Activated CD4-positive, alpha-beta T cell treated with anti-CD3 and anti-CD28 coated beads, Interleukin-10, Interleukin-2, amounts not matched to agents 100 ng/mL and 50 ng/mL, durations not matched to agents 16 hours and 8 hours (primary cell): ENCODE measurements at regions not wholly inside any gene's neighbourhood (a gene's known extent, or its start where the extent isn't known, plus 50 kb on each side); places are given as distances from the start of the nearest gene placed in this dataset.

Experiments used
- DNase-seq: peaks from one replicate; pipeline ENCODE4 v3.0.0-alpha.2; 2020

- no peak for DNase-seq
These were observed 853.9 kb downstream of the SORCS3 start for GRCh38 chr10:105494944-105495343.

DNA sequence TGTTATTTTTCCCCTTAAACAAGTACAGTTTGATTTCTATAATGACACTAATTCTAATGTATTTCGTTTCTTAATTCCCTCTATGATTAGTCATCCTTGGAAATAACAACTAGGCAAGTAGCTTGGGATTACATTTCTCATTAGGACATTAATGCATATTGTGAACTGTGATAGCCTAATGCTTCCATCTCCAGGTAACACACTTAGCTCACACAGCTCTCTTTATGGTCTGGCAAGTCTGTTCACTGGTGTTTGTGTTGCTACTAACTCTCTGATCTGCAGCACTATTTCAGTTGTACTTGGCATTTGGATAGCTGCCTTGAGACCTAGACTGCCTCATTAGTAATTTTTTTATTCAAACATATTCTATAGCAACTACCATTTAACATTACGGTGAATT, 853.2 kb downstream of the SORCS3 start:
- no peak for DNase-seq

GRCh38 chr10:105473170-105473569, 832.1 kb downstream of the SORCS3 start:
- no peak for DNase-seq

- DNase-seq, result no peak
These were observed 827.7 kb downstream of the SORCS3 start for GRCh38 chr10:105468759-105469158.

DNA sequence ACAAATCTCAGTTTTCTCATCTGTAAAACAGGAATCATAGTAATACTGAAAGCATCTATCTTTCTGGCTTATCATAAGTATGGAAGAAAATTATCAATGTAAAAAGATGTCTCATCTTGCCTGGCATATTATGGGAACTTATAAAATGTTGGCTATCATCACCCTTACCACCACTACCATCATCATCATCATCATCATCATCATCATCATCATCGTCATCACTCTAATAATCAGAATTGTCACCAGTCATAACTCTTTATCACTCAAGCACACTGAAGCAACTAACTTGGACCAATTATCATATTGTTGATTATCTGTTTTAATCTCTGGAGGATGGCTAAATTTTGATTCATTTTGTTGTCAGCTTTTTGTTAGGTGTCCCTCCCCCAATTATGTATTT, 825.4 kb downstream of the SORCS3 start:
- no peak for DNase-seq

DNA sequence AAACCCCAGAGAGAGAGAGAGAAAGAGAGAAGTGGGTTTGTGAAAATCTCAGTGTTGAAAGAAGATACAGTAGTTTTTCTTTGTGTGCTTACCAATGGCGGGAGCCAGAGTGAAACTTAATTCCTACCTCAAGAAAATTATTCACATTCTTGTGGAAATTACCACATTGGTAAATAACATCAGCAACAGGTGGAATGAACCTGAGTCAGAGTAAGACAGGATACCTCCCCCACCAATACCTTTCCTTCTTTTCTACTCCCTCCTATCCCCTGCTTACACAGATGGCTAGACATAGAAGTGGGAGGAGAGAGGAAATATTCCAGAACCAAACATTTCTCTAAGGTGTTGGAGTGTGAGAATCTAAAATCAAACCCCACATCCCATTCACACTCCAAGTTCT, 793.9 kb downstream of the SORCS3 start:
- DNase-seq, result no peak

- DNase-seq, result no peak
These were observed 772.9 kb downstream of the SORCS3 start for GRCh38 chr10:105413997-105414396.

DNA sequence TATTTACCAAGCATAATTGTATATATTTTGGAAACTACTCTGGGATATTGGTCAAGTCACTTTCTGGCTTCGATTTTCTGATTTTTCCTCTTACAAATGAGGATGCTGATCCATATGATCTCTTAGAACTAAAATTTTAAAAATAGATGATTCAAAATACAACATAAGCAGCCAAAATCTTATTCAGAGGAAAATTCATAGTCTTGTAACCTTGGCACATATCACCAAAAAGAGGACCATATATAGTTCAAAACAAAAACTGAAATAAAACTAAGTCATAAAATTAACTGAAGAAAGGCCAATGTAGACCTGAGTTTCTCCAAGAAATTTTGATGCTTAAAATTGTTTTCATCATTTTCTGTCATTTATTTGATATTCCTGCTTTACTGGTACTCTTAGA, 768.3 kb downstream of the SORCS3 start:
- no peak for DNase-seq

DNA sequence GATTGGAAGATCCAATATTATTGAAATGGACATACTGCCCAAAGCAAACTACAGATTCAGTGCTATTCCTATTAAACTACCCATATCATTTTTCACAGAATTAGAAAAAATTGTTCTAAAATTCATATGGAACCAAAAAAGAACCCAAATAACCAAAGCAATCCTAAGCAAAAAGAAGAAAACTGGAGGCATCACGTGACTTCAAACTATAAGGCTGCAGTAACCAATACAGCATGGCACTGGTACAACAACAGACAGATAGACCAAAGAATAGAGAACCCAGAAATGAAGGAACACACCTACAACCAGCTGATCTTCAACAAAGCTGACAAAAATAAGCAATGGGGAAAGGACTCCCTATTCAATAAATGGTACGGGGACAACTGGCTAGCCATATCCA, 765.4 kb downstream of the SORCS3 start:
- DNase-seq, result no peak

DNA sequence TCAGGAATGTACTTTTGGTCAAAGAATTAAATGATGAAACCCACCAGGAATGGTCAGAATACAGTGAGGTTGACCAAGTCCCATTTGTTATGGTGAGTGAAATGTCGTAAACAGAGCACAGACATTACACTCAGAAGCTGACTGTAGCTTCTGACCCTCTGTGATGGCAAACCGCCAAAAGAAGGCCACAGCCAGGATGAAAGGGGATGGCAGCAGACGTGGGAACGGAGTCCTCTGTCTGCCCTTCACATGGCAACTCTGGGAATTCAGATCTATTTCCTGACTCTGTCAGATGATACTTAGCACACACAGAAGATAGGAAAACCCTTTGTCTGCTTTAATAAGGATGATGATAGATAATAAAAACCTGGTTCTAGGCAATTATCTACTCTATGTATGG, 757.1 kb downstream of the SORCS3 start:
- DNase-seq, result no peak

- DNase-seq, result no peak
These were observed 750.7 kb downstream of the SORCS3 start for GRCh38 chr10:105391670-105392351.

DNA sequence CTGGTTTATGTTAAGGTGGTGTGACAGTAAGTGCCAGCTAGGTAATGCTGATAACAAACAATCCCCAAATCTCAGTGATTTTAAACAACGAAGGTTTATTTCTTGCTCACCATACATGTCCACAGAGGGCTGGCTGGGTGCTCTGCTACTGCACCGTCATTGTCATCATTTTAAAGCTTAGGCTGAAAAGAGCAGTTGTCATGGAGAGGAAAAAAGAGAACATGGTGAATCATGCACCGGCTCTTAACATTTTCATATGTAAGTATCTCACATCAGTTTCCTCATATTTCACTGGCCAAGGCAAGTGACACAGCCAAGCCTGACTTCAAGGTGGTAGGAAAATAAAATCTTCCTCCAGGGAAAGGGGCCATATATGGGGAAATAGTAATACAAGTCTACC, 746.9 kb downstream of the SORCS3 start:
- DNase-seq, result no peak

DNA sequence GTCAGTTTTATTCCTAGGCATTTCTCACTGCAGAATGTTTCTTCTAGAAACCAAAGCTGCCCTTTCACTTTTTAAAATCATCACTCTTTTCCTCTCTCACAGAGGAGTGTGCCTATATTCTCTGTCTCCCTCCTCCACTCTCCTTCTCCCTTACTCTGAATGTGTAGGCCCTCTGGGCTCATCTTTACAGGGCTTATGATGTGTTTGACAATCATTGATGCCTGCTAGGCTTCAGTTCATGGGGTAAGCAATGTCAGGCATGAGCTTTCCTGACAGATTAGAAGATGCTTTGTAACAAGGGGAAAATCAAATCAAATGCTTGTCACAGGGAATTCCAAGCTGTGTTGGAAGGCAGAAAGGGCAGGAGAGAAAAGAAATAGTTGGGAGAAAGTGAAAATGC, 742.9 kb downstream of the SORCS3 start:
- no peak for DNase-seq

DNA sequence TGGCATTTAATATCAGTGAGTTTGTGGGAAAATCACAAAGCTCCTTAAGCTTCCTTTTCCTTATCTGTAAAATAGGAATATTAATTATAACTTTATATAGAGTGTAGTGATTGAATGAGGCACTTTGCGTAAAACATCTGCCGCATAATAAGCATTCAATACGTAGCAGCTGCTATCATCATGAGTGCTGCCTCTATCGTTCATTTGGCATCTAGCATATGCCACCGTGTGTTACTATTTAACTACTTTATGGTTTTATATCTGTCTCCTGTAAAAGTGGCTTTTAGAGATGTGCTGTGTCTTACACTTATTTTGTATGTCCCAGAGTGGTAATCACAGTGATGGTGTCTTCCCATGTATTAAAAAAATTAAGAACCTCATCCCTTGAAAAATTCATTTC, 729.6 kb downstream of the SORCS3 start:
- DNase-seq, result no peak

GRCh38 chr10:105359708-105360107, 718.6 kb downstream of the SORCS3 start:
- DNase-seq, result no peak

GRCh38 chr10:105358911-105359310, 717.8 kb downstream of the SORCS3 start:
- DNase-seq, result no peak

DNA sequence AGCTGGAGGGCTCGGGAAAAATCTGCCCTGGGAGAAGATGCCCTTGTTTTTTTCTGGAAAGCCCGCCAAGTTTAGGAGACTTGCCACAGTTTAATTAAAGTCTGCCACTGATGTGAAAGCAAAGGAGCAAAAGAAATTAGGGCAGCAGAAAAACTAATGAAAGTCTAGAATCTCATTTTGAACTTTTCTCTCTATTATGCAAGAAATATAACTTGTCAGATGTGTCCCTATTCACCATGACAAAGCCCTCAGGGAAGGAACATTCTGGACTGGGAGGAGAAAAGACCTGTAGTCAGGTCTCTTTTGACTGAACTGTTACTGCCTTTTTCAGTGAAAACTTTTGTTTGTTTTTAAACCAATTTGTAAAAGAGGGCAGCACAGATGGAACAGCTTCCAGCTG, 715.5 kb downstream of the SORCS3 start:
- no peak for DNase-seq

DNA sequence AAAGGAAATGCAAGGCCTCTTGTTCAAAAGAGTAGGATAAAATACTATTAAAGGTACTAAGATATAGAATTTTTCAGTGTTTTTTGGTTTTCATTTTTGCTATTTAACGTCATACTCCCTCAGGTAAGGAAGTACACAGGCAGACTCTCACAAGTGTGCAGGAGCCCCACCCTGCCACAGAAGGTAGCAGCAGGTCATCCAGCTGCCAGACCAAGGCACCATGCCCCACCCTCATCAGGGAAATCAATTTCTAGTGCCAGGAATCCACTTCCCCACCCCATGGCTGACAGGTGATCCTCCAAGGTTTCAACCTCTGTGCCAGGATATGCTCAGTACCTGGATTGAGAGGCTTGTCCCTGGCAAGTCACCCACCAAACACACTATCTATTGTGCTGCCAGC, 712.9 kb downstream of the SORCS3 start:
- no peak for DNase-seq

DNA sequence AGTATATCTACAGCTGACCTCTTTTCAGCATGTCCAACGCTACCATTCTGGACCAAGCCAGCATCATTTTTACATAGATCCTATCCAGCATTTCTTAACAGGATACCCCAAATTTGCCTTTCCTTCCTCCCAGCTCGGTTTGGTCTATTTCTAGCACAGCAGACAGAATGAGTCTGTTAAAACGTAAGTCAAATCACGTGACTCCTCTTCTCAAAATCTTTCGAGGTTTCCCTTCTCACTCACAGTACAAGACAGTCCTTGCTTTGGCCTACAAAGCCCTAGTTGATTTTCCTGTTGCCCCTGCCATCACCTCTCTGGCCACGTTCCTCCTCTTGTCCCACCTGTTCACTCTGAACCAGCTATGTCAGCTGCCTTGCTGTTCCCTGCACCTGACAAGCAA, 711.7 kb downstream of the SORCS3 start:
- no peak for DNase-seq

- DNase-seq, result no peak
These were observed 711.2 kb downstream of the SORCS3 start for GRCh38 chr10:105352281-105352680.

DNA sequence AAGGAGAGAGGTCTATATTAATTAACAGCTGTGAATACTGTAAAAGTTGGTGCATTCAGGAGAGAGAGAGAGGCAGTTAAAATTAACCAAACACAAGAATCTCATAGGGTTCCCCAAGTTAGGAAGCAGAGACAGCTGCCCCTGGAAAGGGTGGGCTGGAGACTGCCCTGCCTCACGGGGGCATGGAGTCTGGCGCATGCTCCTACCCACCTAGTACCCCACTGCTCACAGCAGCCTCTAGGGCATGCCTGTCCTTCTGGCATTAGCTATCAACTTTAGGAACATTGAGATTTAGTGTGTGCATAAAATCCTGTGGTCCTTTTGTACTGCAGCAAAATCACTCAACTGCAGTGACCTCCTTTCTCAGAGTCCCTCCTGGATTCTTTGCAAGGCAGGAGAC, 710.1 kb downstream of the SORCS3 start:
- no peak for DNase-seq

DNA sequence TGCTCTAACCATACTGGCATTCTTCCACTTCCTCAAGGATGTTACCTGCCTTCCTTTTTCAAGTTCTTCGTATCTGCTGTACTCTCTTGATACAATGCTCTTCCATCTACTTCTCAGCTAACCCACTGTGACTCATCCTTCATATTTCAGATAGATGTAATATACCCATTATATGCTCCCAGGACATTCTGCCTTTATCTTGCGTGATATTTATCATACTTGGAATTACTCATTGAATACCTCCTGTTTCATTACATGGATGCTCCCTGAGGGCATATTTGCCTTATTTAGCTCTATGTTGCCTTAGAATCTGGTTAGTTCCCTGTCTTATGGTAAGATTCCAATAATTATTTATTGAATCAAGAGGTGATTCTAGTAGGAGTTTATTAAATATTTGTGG, 706.4 kb downstream of the SORCS3 start:
- no peak for DNase-seq

DNA sequence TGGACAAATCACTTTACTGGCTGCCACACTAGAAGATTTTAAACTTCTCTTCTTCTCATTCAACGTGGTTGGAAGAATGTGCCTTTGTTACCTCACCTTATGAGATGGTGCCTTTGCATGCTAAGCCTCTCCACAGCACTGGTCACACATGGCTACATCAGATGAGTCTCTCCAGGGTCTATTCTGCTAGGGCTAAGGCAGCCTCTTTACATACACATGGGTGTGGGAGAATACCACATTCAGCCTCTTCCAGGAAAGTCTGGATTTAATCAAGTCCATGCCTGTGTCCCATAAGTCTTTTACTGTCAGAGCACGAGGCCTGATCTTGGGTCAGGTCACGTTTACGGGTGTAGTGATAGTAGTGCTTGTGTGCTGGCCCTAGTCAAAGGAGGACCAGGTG, 701.5 kb downstream of the SORCS3 start:
- DNase-seq, result no peak

DNA sequence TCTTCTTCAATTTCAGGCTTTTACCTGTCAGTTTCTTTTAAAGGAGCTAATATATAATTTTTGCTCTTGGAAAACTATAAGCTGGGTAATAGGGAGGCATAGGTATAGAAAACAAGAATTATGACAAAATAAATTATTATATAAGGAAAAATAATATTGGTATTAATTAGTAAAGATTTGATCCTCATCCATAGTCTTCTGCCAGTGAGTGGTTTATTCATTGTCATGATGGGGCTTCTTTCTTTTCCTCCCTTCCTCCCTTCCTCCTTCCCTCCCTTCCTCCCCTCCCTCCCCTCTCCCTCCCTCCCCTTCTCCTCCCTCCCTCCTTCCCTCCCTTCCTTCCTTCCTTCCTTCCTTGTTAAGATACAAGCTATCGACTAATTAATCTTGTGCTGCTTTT, 698.6 kb downstream of the SORCS3 start:
- no peak for DNase-seq

DNA sequence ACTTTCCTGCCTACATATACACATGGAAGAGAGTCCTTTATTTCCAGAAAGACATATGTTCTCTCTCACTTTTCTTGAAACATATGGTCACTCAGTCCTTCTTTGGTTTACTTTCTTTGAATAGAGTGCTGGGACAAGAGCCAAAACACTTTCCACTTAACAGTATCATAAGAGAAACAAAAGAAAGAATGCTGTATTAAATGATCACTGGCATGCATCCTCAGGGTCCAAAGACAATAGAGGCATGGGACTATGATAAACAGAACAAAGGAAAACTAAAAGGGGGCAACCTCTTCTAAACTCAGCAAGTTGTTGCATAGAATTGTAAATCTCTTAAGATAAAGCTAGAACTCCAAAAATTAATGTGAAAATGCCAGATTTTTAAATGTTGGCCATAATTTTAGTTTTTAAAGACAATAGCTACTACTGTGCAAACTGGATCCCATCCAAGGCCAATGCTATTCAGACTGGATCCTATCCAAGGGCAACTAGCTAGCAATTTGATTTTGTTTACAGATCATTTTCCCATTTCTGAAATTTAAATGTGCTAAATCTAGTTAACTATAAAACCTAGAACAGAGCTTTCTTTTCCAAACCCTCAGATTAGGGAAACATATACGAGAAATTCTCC, 687.5 kb downstream of the SORCS3 start:
- DNase-seq, result no peak
